ENCODE measurements at regions not wholly inside any gene's neighbourhood (a gene's known extent, or its start where the extent isn't known, plus 50 kb on each side); places are given as distances from the start of the nearest gene placed in this dataset.
"Not testable (repeated sequence)": the region's sequence is repeated elsewhere in the genome, so short reads cannot be mapped to it uniquely, and the experiment has no call there.

- not testable (repeated sequence) for TF ChIP-seq CTCF (IDR thresholded peaks at IDR 0.05; ENCODE audit: low read length); EZH2 (IDR thresholded peaks at IDR 0.05; ENCODE audit: borderline replicate concordance, low read length)
These were observed 120.5 kb upstream of the SALL4 start for GRCh38 chr20:51922812-51923211.

All from OCI-LY1 (cell line).